ENCODE measurements at regions not wholly inside any gene's neighbourhood (a gene's known extent, or its start where the extent isn't known, plus 50 kb on each side); places are given as distances from the start of the nearest gene placed in this dataset.

GRCh38 chr18:78319961-78320360 lies 659.7 kb upstream of the SALL3 start:
- H3K36me3 ChIP-seq (replicated peaks): no peaks in the 10 kb centered on the region
- in situ Hi-C loops (cut with MboI; ENCODE audit: low sequenced_read_pairs): no loop called here
- DNase-seq (ENCODE audit: low spot score in 2 of 2): no peak
- no peaks in the 10 kb centered on the region for H3K9me3 ChIP-seq
- H3K4me1 ChIP-seq: no peaks in the 10 kb centered on the region
- no peaks in the 10 kb centered on the region for H3K27me3 ChIP-seq (ENCODE audit: low read depth)
- no peak overlapping the region for H3K4me3 ChIP-seq

- H3K36me3 ChIP-seq (replicated peaks): no peaks in the 10 kb centered on the region
- in situ Hi-C loops (cut with MboI; ENCODE audit: low sequenced_read_pairs): no loop called here
- H3K4me1 ChIP-seq: no peaks in the 10 kb centered on the region
- H3K27me3 ChIP-seq (ENCODE audit: low read depth): no peaks in the 10 kb centered on the region
- DNase-seq (ENCODE audit: low spot score in 2 of 2): no peak
- no peak overlapping the region for H3K4me3 ChIP-seq
- no peaks in the 10 kb centered on the region for H3K9me3 ChIP-seq
Measured at GRCh38 chr18:78321402-78321801, 658.2 kb upstream of the SALL3 start.

- in situ Hi-C loops (cut with MboI; ENCODE audit: low sequenced_read_pairs): no loop called here
- no peak for DNase-seq (ENCODE audit: low spot score in 2 of 2)
- Histone ChIP-seq H3K9me3 (no peaks in the 10 kb centered on the region), H3K27me3 (ENCODE audit: low read depth) (no peaks in the 10 kb centered on the region), H3K4me1 (no peaks in the 10 kb centered on the region), H3K4me3 (no peak overlapping the region), H3K36me3 (replicated peaks) (no peaks in the 10 kb centered on the region)
Measured at GRCh38 chr18:78323453-78324197, 656.0 kb upstream of the SALL3 start.

DNA sequence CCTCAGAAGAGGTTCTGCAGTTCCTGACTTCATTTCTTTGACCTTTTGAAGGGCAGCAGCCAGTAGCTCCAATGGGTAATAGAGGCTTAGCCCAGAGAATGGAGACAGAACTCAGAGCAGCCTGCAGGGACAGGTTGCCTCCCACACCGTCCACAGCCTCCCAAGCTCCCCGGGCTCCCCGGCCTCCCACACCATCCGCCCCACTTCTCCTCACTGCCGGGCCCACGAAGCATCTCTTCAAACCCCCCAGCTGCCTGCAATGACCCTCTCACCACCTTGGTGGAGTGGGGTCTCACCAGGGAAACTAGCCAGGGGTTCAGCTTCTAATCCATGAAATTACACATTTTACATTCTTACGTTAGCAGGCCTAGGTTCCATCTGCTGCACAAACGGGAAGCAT lies 652.0 kb upstream of the SALL3 start:
- no peaks in the 10 kb centered on the region for H3K36me3 ChIP-seq (replicated peaks)
- in situ Hi-C loops (cut with MboI; ENCODE audit: low sequenced_read_pairs): no loop called here
- DNase-seq (ENCODE audit: low spot score in 2 of 2): no peak
- H3K27me3 ChIP-seq (ENCODE audit: low read depth): no peaks in the 10 kb centered on the region
- H3K4me1 ChIP-seq: no peaks in the 10 kb centered on the region
- no peak overlapping the region for H3K4me3 ChIP-seq
- H3K9me3 ChIP-seq: no peaks in the 10 kb centered on the region

DNA sequence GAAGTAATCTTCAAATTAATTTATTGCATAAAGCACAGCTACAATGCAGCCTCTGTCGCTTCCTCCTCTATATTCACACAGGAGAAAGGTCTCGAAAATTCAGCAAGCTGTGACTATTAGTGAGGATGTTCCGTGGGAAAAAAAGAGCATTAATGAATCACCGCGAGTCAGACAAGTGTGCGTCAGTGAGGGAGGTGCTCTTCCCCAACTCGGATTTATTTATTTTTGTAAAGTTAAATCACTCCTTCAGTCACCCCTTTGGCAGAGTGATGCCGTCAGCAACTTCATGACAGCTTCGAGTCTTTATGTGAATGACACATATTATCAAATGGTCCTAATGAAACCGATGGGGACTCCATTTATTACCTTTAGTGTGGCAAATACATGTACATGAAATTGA lies 648.9 kb upstream of the SALL3 start:
- H3K4me1 ChIP-seq: no peaks in the 10 kb centered on the region
- no peak overlapping the region for H3K4me3 ChIP-seq
- H3K9me3 ChIP-seq: no peaks in the 10 kb centered on the region
- no peaks in the 10 kb centered on the region for H3K27me3 ChIP-seq (ENCODE audit: low read depth)
- in situ Hi-C loops (cut with MboI; ENCODE audit: low sequenced_read_pairs): no loop called here
- no peaks in the 10 kb centered on the region for H3K36me3 ChIP-seq (replicated peaks)
- no peak for DNase-seq (ENCODE audit: low spot score in 2 of 2)

DNA sequence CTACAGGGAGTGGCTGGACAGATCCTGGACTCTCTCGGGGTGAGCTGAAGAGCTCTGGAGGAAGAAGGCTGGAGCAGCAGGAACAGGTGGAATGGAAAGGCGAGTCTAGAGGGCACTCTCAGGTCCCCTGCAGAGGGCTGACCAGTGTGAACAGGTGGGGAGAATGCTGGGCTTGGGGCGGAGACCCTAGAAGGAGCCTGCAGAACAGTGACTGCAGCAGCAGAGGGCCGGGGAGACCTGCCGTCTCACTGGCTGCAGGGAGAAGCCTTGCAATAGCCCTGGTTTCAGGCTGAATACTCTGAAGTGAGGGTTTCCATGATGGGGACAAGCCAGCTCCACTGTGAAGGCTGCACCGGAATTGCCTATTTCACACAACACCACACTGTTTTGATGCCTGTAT lies 626.7 kb upstream of the SALL3 start:
- Histone ChIP-seq H3K36me3 (replicated peaks) (no peaks in the 10 kb centered on the region), H3K27me3 (ENCODE audit: low read depth) (no peaks in the 10 kb centered on the region), H3K4me3 (no peak overlapping the region), H3K9me3 (no peaks in the 10 kb centered on the region; the same call in 1 of the 2 replicates), H3K4me1 (no peaks in the 10 kb centered on the region)
- DNase-seq (ENCODE audit: low spot score in 2 of 2): no peak
- in situ Hi-C loops (cut with MboI; ENCODE audit: low sequenced_read_pairs): no loop called here

DNA sequence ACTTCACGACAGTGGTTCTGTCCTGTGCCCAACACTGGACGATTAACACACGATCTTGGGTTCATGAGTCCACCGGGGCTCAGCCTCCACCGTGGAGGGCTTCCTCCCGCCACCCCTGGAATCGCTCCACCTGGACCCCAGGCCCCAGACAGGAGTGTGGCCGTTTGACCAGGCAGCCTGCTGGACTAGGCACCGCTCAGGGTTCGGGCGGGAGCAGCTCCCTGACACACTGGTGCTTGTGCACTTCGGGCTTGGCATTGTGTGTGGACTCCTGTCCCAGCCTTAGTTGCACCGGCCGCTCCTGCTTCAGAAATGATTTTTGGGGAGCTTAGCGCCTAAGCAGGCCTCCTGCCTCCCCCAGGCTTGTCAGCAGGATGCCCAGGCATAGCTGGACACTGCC lies 617.4 kb upstream of the SALL3 start:
- H3K27me3 ChIP-seq (ENCODE audit: low read depth): no peaks in the 10 kb centered on the region
- no peak overlapping the region for H3K4me3 ChIP-seq
- H3K36me3 ChIP-seq (replicated peaks): no peaks in the 10 kb centered on the region
- DNase-seq (ENCODE audit: low spot score in 2 of 2): no peak
- in situ Hi-C loops (cut with MboI; ENCODE audit: low sequenced_read_pairs): no loop called here
- H3K9me3 ChIP-seq: no peaks in the 10 kb centered on the region
- no peaks in the 10 kb centered on the region for H3K4me1 ChIP-seq

GRCh38 chr18:78363556-78364387 lies 615.8 kb upstream of the SALL3 start:
- Histone ChIP-seq H3K27me3 (ENCODE audit: low read depth) (no peaks in the 10 kb centered on the region), H3K36me3 (replicated peaks) (no peaks in the 10 kb centered on the region), H3K4me1 (no peaks in the 10 kb centered on the region), H3K4me3 (no peak overlapping the region), H3K9me3 (no peaks in the 10 kb centered on the region)
- in situ Hi-C loops (cut with MboI; ENCODE audit: low sequenced_read_pairs): no loop called here
- no peak for DNase-seq (ENCODE audit: low spot score in 2 of 2)

DNA sequence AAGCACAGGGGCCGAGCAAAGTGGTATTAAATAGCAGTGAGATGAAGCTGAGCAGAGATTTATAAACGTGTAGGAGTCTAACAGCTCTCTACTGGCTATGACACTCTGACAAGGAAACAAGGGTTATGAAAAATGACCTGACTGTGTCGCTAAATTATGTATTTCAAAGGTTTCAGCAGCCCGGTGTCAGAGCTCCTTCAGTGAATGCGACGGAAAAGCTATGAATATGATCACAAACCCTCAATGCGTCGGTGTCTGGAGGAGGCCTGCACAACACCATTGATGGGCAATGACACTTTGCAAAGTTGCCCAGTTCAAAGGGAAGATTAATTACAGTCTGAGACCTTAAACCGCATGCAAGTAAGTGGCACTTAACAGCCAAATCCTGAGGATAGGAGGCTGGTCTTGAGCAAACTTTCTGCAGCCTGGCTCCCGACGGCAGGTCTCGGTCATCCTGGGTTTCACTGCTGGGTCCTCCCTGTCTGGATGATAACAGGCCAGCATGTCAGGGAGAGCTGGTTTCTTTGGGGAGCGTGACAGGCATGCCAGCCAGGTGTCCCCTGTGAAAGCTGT lies 615.1 kb upstream of the SALL3 start:
- H3K4me3 ChIP-seq: no peak overlapping the region
- no peak for DNase-seq (ENCODE audit: low spot score in 2 of 2)
- H3K4me1 ChIP-seq: no peaks in the 10 kb centered on the region
- no peaks in the 10 kb centered on the region for H3K9me3 ChIP-seq
- in situ Hi-C loops (cut with MboI; ENCODE audit: low sequenced_read_pairs): no loop called here
- no peaks in the 10 kb centered on the region for H3K27me3 ChIP-seq (ENCODE audit: low read depth)
- H3K36me3 ChIP-seq (replicated peaks): no peaks in the 10 kb centered on the region

- in situ Hi-C loops (cut with MboI; ENCODE audit: low sequenced_read_pairs): no loop called here
- no peaks in the 10 kb centered on the region for H3K4me1 ChIP-seq
- no peaks in the 10 kb centered on the region for H3K27me3 ChIP-seq (ENCODE audit: low read depth)
Measured at GRCh38 chr18:78367996-78368395, 611.6 kb upstream of the SALL3 start.

DNA sequence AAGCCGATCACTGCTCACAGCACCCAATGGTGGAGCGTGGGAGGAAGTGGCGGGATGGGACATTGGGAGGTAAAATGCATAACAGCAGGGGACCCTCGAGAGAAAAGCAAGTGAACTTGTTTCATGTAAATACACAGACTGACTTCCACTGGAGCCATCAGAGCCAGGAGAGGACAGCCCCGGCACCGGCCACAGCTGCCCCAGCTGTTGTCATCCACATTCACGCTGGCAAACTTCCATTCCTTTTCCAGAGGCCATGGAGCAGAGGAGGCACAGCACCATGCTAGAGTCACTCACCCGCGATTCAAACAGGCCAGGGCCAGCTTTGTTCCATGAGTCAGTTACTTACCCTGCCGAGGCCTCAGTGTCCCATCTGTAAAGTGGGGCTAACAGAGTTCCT lies 610.9 kb upstream of the SALL3 start:
- no peak for DNase-seq (ENCODE audit: low spot score in 2 of 2)
- no peaks in the 10 kb centered on the region for H3K4me1 ChIP-seq
- no peaks in the 10 kb centered on the region for H3K9me3 ChIP-seq
- in situ Hi-C loops (cut with MboI; ENCODE audit: low sequenced_read_pairs): no loop called here
- no peaks in the 10 kb centered on the region for H3K27me3 ChIP-seq (ENCODE audit: low read depth)
- H3K4me3 ChIP-seq: no peak overlapping the region
- H3K36me3 ChIP-seq (replicated peaks): no peaks in the 10 kb centered on the region

More at GRCh38 chr18:78367996-78368395, 611.6 kb upstream of the SALL3 start:
- Histone ChIP-seq H3K9me3 (no peaks in the 10 kb centered on the region), H3K36me3 (replicated peaks) (no peaks in the 10 kb centered on the region), H3K4me3 (no peak overlapping the region)
- no peak for DNase-seq (ENCODE audit: low spot score in 2 of 2)

GRCh38 chr18:78376046-78376445 lies 603.6 kb upstream of the SALL3 start:
- H3K4me1 ChIP-seq: no peaks in the 10 kb centered on the region
- no peaks in the 10 kb centered on the region for H3K9me3 ChIP-seq
- in situ Hi-C loops (cut with MboI; ENCODE audit: low sequenced_read_pairs): no loop called here
- H3K4me3 ChIP-seq: no peak overlapping the region
- no peaks in the 10 kb centered on the region for H3K27me3 ChIP-seq (ENCODE audit: low read depth)
- no peaks in the 10 kb centered on the region for H3K36me3 ChIP-seq (replicated peaks)
- no peak for DNase-seq (ENCODE audit: low spot score in 2 of 2)

DNA sequence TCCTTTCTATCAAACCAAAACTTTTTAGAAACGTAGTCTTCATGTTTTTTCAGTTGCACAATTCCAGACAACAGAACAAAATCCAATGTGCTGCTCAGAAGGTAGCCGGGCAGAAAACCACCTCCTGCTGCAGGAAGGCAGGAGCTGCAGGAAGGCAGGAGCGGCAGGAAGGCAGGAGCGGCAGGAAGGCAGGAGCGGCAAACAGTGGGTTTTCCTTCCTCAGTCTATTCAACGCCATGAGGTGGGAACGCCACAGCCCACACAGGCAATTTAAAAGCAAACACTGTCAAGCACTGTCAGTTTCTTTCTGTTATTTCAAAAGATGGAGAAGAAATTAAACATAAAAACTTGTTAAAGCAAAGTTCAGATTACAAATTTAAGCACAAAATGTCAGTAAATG lies 601.2 kb upstream of the SALL3 start:
- Histone ChIP-seq H3K4me1 (no peaks in the 10 kb centered on the region), H3K36me3 (replicated peaks) (no peaks in the 10 kb centered on the region), H3K9me3 (no peaks in the 10 kb centered on the region), H3K27me3 (ENCODE audit: low read depth) (no peaks in the 10 kb centered on the region), H3K4me3 (no peak overlapping the region)
- in situ Hi-C loops (cut with MboI; ENCODE audit: low sequenced_read_pairs): no loop called here
- no peak for DNase-seq (ENCODE audit: low spot score in 2 of 2)

- H3K27me3 ChIP-seq (ENCODE audit: low read depth): no peaks in the 10 kb centered on the region
- in situ Hi-C loops (cut with MboI; ENCODE audit: low sequenced_read_pairs): no loop called here
- H3K4me3 ChIP-seq: no peak overlapping the region
- H3K36me3 ChIP-seq (replicated peaks): no peaks in the 10 kb centered on the region
- no peaks in the 10 kb centered on the region for H3K9me3 ChIP-seq
- no peaks in the 10 kb centered on the region for H3K4me1 ChIP-seq
- no peak for DNase-seq (ENCODE audit: low spot score in 2 of 2)
Measured at GRCh38 chr18:78378983-78379382, 600.6 kb upstream of the SALL3 start.
